BLaER1 treated with 17β-estradiol and CSF1 and Interleukin-3, amounts not matched to agents 10 nM and 100 nM (cell line): ENCODE measurements at regions not wholly inside any gene's neighbourhood (a gene's known extent, or its start where the extent isn't known, plus 50 kb on each side); places are given as distances from the start of the nearest gene placed in this dataset.
A peak's percentile ranks its signal among the peaks of the same experiment; 100 is the strongest.

Experiments used
- H3K27ac ChIP-seq, 11 experiments: shearing (Covaris generic); formaldehyde crosslinking; 2 replicates each; pipeline ENCODE4 v1.8.1; 2022
- H3K27me3 ChIP-seq, 11 experiments: shearing (Covaris generic); formaldehyde crosslinking; 2 replicates each; pipeline ENCODE4 v1.8.1; 2022
- H3K36me3 ChIP-seq, 11 experiments: shearing (Covaris generic); formaldehyde crosslinking; 2 replicates each; pipeline ENCODE4 v1.8.1; 2022
- H3K4me1 ChIP-seq, 10 experiments: shearing (Covaris generic); formaldehyde crosslinking; 2 replicates each; pipeline ENCODE4 v1.8.1; 2022
- H3K4me2 ChIP-seq, 11 experiments: shearing (Covaris generic); formaldehyde crosslinking; 2 replicates each; pipeline ENCODE4 v1.8.1; 2022
- H3K4me3 ChIP-seq, 10 experiments: shearing (Covaris generic); formaldehyde crosslinking; 2 replicates each; pipeline ENCODE4 v1.8.1; 2022
- H3K9ac ChIP-seq, 11 experiments: shearing (Covaris generic); formaldehyde crosslinking; 2 replicates each; pipeline ENCODE4 v1.8.1; 2022
- H3K9me3 ChIP-seq, 11 experiments: shearing (Covaris generic); formaldehyde crosslinking; replicated peaks in 1 of 11; 2 replicates each; pipeline ENCODE4 v1.8.1; 2022
- H4K20me1 ChIP-seq, 11 experiments: shearing (Covaris generic); formaldehyde crosslinking; 2 replicates each; pipeline ENCODE4 v1.8.1; 2022
- Cebpa-rat ChIP-seq, 11 experiments: shearing (Covaris generic); IDR thresholded peaks; 2 replicates each; pipeline ENCODE4 v1.8.1; 2022

DNA sequence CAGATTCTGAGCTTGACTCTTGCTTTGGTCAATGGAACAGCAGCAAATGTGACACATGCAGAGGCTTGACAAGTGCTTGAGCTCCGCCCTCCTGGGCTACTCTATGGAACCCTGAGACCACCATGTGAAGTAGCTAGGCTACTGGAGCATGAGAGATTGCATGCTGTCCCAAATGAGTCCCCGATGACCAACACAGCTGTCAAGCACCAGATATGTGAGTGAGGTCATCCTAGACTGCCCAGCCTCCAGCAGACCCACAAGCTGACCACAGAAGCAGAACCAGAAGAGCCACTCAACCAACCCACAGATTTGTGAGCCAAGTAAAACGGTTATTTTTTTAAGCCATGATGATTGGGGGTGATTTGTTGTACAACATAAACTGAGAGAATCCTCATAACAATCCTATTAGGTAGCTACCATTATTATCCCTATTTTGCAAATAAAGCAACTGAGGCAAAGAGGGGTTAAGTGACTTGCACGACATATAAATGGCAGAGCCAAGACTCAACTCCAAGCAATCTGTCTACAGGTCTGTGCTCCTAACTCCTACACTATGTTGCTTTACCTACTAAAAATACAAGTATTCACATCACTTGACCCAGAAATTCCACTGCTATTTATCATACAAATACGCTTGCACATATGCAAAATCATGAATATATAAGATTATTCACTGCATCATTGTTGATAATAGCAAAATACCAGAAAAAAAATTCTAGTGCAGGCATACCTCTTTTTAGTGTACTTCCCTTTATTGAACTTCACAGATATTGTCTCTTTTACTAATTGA, 136.2 kb downstream of the NDUFA12 start:
- Histone ChIP-seq H3K27me3 (peaks cover 16 to 21% (median 18%) of the 10 kb centered on the region in 11 experiments), H4K20me1 (peaks cover 0 to 4% (median 0%) of the 10 kb centered on the region in 11 experiments; a peak in 1 of 22 replicates), H3K27ac (no peak overlapping the region), H3K4me1 (no peaks in the 10 kb centered on the region), H3K4me3 (no peak overlapping the region), H3K4me2 (no peak overlapping the region), H3K9me3 (peaks cover 0 to 7% (median 0%) of the 10 kb centered on the region in 11 experiments; a peak in 2 of 22 replicates), H3K36me3 (no peaks in the 10 kb centered on the region), H3K9ac (no peak overlapping the region)
- no peak for TF ChIP-seq Cebpa-rat (IDR thresholded peaks at IDR 0.05)

DNA sequence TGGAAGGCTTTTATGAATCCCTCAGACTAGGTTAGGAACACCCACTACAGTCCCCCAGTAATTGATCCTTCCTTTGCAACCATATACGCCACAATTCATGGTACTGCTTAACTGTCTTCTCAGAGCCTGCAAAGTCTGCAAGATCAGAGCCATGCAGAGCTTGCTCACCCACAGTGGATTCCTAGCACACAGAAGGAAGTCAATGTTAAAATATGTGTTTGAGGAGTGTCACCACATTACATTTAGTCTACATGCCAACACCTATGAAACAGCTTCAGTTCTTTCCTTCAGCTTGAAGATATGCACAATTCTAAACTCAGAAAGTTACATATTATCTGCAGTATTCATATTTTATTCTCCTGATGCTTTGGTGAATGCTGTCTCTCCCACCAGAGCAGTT, 138.5 kb downstream of the NDUFA12 start:
- peaks cover 0 to 7% (median 0%) of the 10 kb centered on the region in 11 experiments; a peak in 1 of 22 replicates for H3K9me3 ChIP-seq
- no peak for TF ChIP-seq Cebpa-rat (IDR thresholded peaks at IDR 0.05)
- H3K4me1 ChIP-seq = no peaks in the 10 kb centered on the region
- no peaks in the 10 kb centered on the region for H3K27me3 ChIP-seq
- no peaks in the 10 kb centered on the region for H3K36me3 ChIP-seq
- no peak overlapping the region for H3K9ac ChIP-seq
- H4K20me1 ChIP-seq = no peaks in the 10 kb centered on the region
- no peak overlapping the region for H3K4me3 ChIP-seq
- no peak overlapping the region for H3K27ac ChIP-seq
- no peak overlapping the region for H3K4me2 ChIP-seq

DNA sequence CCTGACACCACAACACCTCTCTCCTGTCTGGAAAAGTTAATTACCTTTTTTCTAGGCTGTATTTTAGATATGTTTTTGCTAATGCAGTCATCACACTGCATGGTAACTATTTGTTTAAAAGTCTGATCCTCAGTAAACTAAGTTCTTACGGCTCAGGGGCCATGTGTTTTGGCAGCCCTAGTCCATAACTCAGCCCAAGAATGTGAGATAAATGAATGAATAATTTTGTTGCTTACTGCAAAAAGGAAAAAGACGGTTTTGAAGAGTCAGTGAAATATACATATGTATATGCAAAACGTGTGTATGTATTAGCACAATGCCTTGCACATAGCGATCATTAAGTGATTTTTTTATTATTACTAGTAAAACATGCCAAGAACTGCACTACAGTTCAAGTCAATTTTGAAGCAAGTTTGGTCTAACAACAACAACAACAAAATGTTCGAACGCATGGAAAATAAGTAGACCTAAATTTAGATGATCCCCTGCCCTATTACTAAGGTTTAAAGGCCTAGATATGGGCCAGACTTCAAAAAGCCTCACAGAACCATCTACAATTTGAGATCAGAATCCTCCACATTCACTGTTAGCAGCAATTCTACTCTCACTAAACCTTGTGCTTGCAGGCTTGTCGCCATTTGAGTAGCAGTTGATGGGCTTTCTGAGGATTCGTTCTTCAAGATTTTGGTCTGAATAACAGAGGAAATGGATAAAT, 140.0 kb downstream of the NDUFA12 start:
- Histone ChIP-seq H3K27ac (no peak overlapping the region), H3K36me3 (no peaks in the 10 kb centered on the region), H3K9ac (no peak overlapping the region), H3K27me3 (no peaks in the 10 kb centered on the region), H3K4me1 (no peaks in the 10 kb centered on the region), H4K20me1 (no peaks in the 10 kb centered on the region), H3K4me3 (no peak overlapping the region), H3K9me3 (peaks cover 0 to 7% (median 0%) of the 10 kb centered on the region in 11 experiments; a peak in 2 of 22 replicates), H3K4me2 (no peak overlapping the region)
- TF ChIP-seq Cebpa-rat (IDR thresholded peaks at IDR 0.05) = no peak

DNA sequence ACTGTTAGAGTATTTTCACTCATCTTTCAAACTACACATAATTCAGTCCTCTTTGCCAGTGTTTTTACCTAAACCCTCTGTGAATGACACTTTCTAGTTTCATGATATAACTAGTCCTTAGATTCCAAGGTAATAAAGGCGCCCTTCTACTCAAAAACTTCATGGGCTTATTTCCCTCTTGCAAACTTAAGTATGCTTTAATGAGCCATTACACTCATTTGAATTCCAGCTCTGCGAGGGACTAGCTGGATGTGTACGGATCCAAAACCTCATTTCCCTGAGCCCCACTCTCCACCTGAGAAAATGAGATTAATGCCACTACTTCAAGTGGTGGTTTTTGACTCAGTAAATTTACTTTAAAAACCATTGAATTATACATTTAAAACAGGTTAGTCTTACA, 141.1 kb downstream of the NDUFA12 start:
- no peaks in the 10 kb centered on the region for H3K4me1 ChIP-seq

DNA sequence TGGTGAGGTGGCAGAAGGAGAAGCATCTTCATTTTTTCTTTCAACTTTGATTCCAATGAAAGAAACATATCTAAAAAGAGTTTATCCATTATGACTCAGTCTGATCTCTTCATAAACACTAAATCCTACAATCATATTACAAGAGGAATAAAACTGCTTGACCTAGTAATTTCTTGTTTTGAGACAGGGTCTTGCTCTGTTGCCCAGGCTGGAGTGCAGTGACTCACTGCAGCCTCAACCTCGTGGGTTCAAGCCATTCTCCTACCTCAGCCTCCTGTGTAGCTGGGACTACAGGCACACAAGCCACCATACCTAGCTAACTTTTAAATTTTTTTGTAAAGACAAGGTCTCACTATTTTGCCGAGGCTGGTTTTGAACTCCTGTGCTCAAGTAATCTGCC, 147.2 kb downstream of the NDUFA12 start:
- Histone ChIP-seq H3K9me3 (peaks cover 4 to 17% (median 14%) of the 10 kb centered on the region in 11 experiments; a peak in 18 of 22 replicates), H3K4me2 (no peak overlapping the region), H3K4me3 (no peak overlapping the region), H3K36me3 (no peaks in the 10 kb centered on the region), H3K27me3 (no peaks in the 10 kb centered on the region), H3K9ac (no peak overlapping the region), H3K4me1 (peaks cover 0 to 13% (median 0%) of the 10 kb centered on the region in 10 experiments; a peak in 9 of 20 replicates), H3K27ac (no peak overlapping the region), H4K20me1 (no peaks in the 10 kb centered on the region)
- no peak for TF ChIP-seq Cebpa-rat (IDR thresholded peaks at IDR 0.05)

More for the DNA sequence above, 141.1 kb downstream of the NDUFA12 start:
- H4K20me1 ChIP-seq = no peaks in the 10 kb centered on the region
- H3K27ac ChIP-seq = no peak overlapping the region
- no peaks in the 10 kb centered on the region for H3K27me3 ChIP-seq
- H3K4me3 ChIP-seq = no peak overlapping the region
- H3K9me3 ChIP-seq = peaks cover 4 to 17% (median 9%) of the 10 kb centered on the region in 11 experiments; a peak in 18 of 22 replicates
- TF ChIP-seq Cebpa-rat (IDR thresholded peaks at IDR 0.05) = no peak
- H3K9ac ChIP-seq = no peak overlapping the region
- no peaks in the 10 kb centered on the region for H3K36me3 ChIP-seq
- H3K4me2 ChIP-seq = no peak overlapping the region

DNA sequence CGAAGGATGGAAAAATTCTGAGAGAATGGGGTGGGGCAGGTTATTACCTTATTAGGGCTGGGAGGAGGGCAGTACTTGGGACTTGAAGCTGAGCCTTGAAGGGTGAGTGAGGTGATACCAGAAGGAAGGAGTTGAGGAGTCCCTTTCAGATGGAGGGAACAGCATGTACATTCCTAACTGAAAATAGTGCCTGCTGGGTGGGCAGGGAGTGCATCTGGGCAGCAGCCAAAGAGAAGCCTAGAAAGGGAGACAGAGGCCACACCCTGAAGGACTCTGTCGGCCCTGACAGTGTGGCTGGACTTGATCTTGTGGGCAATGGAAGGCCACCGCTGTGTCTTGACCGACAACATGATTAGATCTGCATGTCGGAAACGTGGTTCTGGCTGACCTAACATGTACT, 147.6 kb downstream of the NDUFA12 start:
- Histone ChIP-seq H3K9ac (no peak overlapping the region), H3K36me3 (no peaks in the 10 kb centered on the region), H3K4me2 (no peak overlapping the region), H3K9me3 (peaks cover 4 to 17% (median 14%) of the 10 kb centered on the region in 11 experiments; a peak in 18 of 22 replicates), H3K27me3 (no peaks in the 10 kb centered on the region), H3K27ac (no peak overlapping the region), H3K4me3 (no peak overlapping the region), H4K20me1 (no peaks in the 10 kb centered on the region), H3K4me1 (peaks cover 0 to 17% (median 0%) of the 10 kb centered on the region in 10 experiments; a peak in 9 of 20 replicates)
- no peak for TF ChIP-seq Cebpa-rat (IDR thresholded peaks at IDR 0.05)

DNA sequence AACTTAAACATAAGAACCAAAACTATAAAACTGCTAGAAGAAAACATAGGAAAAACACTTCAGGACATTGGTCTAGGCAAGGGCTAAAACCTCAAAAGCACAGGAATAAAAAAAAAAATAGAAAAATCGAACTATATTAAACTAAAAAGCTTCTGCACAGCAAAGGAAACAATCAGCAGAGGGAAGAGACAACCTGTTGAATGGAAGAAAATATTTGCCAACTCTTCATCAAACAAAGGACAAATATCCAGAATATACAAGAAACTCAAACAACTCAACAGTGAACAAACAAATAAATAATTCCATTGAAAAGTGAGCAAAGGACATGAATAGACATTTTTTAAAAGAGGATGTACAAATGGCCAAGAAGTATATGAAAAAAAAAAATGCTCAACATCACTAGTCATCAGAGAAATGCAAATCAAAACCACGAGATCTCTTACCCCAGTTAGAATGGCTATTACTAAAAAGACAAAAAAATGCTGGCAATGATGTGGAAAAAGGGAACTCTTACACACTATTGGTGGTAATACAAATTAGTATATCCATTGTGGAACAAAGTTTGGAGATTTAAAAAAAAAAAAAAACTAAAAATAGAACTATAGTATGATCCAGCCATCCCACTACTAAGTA, 152.0 kb downstream of the NDUFA12 start:
- TF ChIP-seq Cebpa-rat (IDR thresholded peaks at IDR 0.05) = no peak
- H3K9ac ChIP-seq = no peak overlapping the region
- no peaks in the 10 kb centered on the region for H4K20me1 ChIP-seq
- peak overlapping the region in 1 of 11 experiments; percentile 38; a peak in 3 of 22 replicates for H3K27ac ChIP-seq
- H3K4me2 ChIP-seq = peak overlapping the region in 5 of 11 experiments; percentile 15 to 62 (median 26); a peak in 6 of 22 replicates
- H3K27me3 ChIP-seq = no peaks in the 10 kb centered on the region
- H3K4me1 ChIP-seq = peaks cover 0 to 19% (median 0%) of the 10 kb centered on the region in 10 experiments; a peak in 9 of 20 replicates
- no peak overlapping the region for H3K4me3 ChIP-seq
- H3K36me3 ChIP-seq = no peaks in the 10 kb centered on the region
- H3K9me3 ChIP-seq = no peaks in the 10 kb centered on the region

GRCh38 chr12:94849411-94849976, 154.0 kb downstream of the NDUFA12 start:
- Histone ChIP-seq H3K36me3 (no peaks in the 10 kb centered on the region), H3K9me3 (no peaks in the 10 kb centered on the region), H3K27ac (no peak overlapping the region), H4K20me1 (no peaks in the 10 kb centered on the region), H3K4me2 (no peak overlapping the region), H3K4me3 (no peak overlapping the region), H3K9ac (no peak overlapping the region), H3K4me1 (peaks cover 0 to 19% (median 0%) of the 10 kb centered on the region in 10 experiments; a peak in 8 of 20 replicates), H3K27me3 (no peaks in the 10 kb centered on the region)
- TF ChIP-seq Cebpa-rat (IDR thresholded peaks at IDR 0.05) = no peak

- Histone ChIP-seq H3K27me3 (no peaks in the 10 kb centered on the region), H3K9me3 (no peaks in the 10 kb centered on the region), H3K4me3 (no peak overlapping the region), H3K4me1 (peaks cover 0 to 19% (median 0%) of the 10 kb centered on the region in 10 experiments; a peak in 8 of 20 replicates), H4K20me1 (no peaks in the 10 kb centered on the region), H3K9ac (no peak overlapping the region), H3K36me3 (no peaks in the 10 kb centered on the region), H3K4me2 (no peak overlapping the region), H3K27ac (no peak overlapping the region)
- TF ChIP-seq Cebpa-rat (IDR thresholded peaks at IDR 0.05) = no peak
Measured at GRCh38 chr12:94848966-94849365, 154.5 kb downstream of the NDUFA12 start.
